ENCODE measurements at regions not wholly inside any gene's neighbourhood (a gene's known extent, or its start where the extent isn't known, plus 50 kb on each side); places are given as distances from the start of the nearest gene placed in this dataset.

DNA sequence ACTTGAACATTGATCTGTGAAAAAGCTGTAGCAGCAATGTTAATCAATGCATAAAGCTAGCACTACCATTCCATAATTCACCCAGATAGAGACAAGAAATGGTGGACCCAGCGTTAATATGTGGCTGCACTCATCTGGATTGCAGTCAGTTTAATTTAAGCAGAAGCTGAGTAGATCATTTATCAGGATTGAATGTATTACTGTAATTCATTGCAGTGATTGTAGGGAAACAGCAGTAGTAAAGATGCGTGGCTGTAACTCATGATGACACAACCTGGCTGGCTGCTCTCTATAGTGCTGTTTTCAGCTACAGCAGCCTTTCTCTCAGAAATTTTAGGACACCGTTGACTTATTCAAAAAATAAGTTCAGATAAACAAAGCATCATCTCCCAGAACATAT, 499.5 kb upstream of the SLITRK6 start (continued):
- TF ChIP-seq FOSL2 (IDR thresholded peaks at IDR 0.05) (no peak), FOSL2 (CRISPR knock-in tag; IDR thresholded peaks at IDR 0.05) (no peak), ZSCAN20 (CRISPR knock-in tag; IDR thresholded peaks at IDR 0.05) (no peak), FOSB (CRISPR knock-in tag; IDR thresholded peaks at IDR 0.05) (no peak)
- TF ChIP-seq, protein P1, sequence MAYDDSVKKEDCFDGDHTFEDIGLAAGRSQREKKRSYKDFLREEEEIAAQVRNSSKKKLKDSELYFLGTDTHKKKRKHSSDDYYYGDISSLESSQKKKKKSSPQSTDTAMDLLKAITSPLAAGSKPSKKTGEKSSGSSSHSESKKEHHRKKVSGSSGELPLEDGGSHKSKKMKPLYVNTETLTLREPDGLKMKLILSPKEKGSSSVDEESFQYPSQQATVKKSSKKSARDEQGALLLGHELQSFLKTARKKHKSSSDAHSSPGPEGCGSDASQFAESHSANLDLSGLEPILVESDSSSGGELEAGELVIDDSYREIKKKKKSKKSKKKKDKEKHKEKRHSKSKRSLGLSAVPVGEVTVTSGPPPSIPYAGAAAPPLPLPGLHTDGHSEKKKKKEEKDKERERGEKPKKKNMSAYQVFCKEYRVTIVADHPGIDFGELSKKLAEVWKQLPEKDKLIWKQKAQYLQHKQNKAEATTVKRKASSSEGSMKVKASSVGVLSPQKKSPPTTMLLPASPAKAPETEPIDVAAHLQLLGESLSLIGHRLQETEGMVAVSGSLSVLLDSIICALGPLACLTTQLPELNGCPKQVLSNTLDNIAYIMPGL (CRISPR knock-in tag; IDR thresholded peaks at IDR 0.05; ENCODE audit: borderline replicate concordance), result no peak
- TF ChIP-seq, protein P2, sequence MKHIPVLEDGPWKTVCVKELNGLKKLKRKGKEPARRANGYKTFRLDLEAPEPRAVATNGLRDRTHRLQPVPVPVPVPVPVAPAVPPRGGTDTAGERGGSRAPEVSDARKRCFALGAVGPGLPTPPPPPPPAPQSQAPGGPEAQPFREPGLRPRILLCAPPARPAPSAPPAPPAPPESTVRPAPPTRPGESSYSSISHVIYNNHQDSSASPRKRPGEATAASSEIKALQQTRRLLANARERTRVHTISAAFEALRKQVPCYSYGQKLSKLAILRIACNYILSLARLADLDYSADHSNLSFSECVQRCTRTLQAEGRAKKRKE (CRISPR knock-in tag; IDR thresholded peaks at IDR 0.05; ENCODE audit: low read depth), result no peak

GRCh38 chr13:86299128-86299527, 499.9 kb upstream of the SLITRK6 start:
- H3K27ac ChIP-seq, result no peak overlapping the region
- H3K4me1 ChIP-seq, result no peaks in the 10 kb centered on the region
- no peaks in the 10 kb centered on the region for H3K9me3 ChIP-seq
- FAIRE-seq (no peak), ATAC-seq (no peak), DNase-seq (ENCODE audit: low read depth in 1 of 2, low spot score in 1 of 2) (no peak)
- ChIA-PET CTCF (no interaction called here), POLR2A (no interaction called here)
- H3K4me3 ChIP-seq, result no peak overlapping the region
- no peak for TF ChIP-seq ZNF302 (CRISPR knock-in tag; IDR thresholded peaks at IDR 0.05)
- TF ChIP-seq, protein P3, sequence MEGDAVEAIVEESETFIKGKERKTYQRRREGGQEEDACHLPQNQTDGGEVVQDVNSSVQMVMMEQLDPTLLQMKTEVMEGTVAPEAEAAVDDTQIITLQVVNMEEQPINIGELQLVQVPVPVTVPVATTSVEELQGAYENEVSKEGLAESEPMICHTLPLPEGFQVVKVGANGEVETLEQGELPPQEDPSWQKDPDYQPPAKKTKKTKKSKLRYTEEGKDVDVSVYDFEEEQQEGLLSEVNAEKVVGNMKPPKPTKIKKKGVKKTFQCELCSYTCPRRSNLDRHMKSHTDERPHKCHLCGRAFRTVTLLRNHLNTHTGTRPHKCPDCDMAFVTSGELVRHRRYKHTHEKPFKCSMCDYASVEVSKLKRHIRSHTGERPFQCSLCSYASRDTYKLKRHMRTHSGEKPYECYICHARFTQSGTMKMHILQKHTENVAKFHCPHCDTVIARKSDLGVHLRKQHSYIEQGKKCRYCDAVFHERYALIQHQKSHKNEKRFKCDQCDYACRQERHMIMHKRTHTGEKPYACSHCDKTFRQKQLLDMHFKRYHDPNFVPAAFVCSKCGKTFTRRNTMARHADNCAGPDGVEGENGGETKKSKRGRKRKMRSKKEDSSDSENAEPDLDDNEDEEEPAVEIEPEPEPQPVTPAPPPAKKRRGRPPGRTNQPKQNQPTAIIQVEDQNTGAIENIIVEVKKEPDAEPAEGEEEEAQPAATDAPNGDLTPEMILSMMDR (IDR thresholded peaks at IDR 0.05), result no peak
- TF ChIP-seq KDM5A (IDR thresholded peaks at IDR 0.05), result no peak
- TF ChIP-seq, protein P4, sequence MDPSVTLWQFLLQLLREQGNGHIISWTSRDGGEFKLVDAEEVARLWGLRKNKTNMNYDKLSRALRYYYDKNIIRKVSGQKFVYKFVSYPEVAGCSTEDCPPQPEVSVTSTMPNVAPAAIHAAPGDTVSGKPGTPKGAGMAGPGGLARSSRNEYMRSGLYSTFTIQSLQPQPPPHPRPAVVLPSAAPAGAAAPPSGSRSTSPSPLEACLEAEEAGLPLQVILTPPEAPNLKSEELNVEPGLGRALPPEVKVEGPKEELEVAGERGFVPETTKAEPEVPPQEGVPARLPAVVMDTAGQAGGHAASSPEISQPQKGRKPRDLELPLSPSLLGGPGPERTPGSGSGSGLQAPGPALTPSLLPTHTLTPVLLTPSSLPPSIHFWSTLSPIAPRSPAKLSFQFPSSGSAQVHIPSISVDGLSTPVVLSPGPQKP (IDR thresholded peaks at IDR 0.05; ENCODE audit: low read depth, low read length), result no peak
- TF ChIP-seq CBX8 (IDR thresholded peaks at IDR 0.05), result no peak
- TF ChIP-seq EP300 (IDR thresholded peaks at IDR 0.05), result no peak
- TF ChIP-seq, protein P5, sequence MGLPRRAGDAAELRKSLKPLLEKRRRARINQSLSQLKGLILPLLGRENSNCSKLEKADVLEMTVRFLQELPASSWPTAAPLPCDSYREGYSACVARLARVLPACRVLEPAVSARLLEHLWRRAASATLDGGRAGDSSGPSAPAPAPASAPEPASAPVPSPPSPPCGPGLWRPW (IDR thresholded peaks at IDR 0.05), result no peak
- no peak for TF ChIP-seq POLR2A (IDR thresholded peaks at IDR 0.05; ENCODE audit: low read length)
- TF ChIP-seq HEYL (CRISPR knock-in tag; IDR thresholded peaks at IDR 0.05), result no peak
- TF ChIP-seq JUNB (IDR thresholded peaks at IDR 0.05), result no peak
- no peak for TF ChIP-seq POLR2AphosphoS2 (conservative IDR thresholded peaks at IDR 0.05; ENCODE audit: low read length)
- TF ChIP-seq HOXB5 (CRISPR knock-in tag; IDR thresholded peaks at IDR 0.05), result no peak
- TF ChIP-seq RFX5 (IDR thresholded peaks at IDR 0.05), result no peak
- TF ChIP-seq E2F6 (IDR thresholded peaks at IDR 0.05; ENCODE audit: borderline replicate concordance, low read depth), result no peak
- WGBS (ENCODE audit: missing lambda C conversion rate), result 41% methylated on average over 2 of the region's 2 CpGs
- no peak overlapping the region for H3K4me2 ChIP-seq

DNA sequence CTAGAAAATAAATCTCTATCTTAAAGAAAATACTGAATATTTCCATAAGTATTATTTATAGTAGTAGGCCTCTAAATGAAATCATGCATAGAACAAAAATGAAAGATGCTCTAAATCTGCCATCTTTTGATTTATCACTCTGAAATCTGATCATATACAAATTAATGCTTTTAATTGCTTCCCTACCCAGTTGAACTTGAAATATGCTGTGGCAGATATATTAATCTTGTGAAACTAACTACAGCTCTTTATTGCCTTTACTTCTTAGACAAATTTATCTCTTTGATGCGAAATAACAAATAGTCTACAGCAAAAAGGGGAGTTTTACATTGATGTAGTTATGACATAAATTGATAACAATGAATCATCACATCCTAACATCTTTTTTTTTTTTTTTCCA, 510.7 kb upstream of the SLITRK6 start:
- CTCF ChIA-PET, result no interaction called here
- ATAC-seq (no peak), FAIRE-seq (no peak)
- TF ChIP-seq ZNF302 (CRISPR knock-in tag; IDR thresholded peaks at IDR 0.05) (no peak), TFCP2L1 (CRISPR knock-in tag; IDR thresholded peaks at IDR 0.05) (no peak), TP53 (CRISPR knock-in tag; IDR thresholded peaks at IDR 0.05) (no peak), KDM5A (IDR thresholded peaks at IDR 0.05) (no peak), NFE2L2 (conservative IDR thresholded peaks at IDR 0.05; ENCODE audit: low read length) (no peak), PHF8 (IDR thresholded peaks at IDR 0.05; ENCODE audit: borderline replicate concordance, low read depth) (no peak), NPAS2 (CRISPR knock-in tag; IDR thresholded peaks at IDR 0.05; ENCODE audit: borderline replicate concordance) (no peak), FOSB (CRISPR knock-in tag; IDR thresholded peaks at IDR 0.05) (no peak), FOXS1 (CRISPR knock-in tag; IDR thresholded peaks at IDR 0.05) (no peak), RCOR1 (IDR thresholded peaks at IDR 0.05; ENCODE audit: low read depth, low read length) (no peak), HOXB13 (CRISPR knock-in tag; IDR thresholded peaks at IDR 0.05; ENCODE audit: low read depth) (no peak), GATA3 (IDR thresholded peaks at IDR 0.05; ENCODE audit: borderline replicate concordance) (no peak)
- TF ChIP-seq, protein P1 (CRISPR knock-in tag; IDR thresholded peaks at IDR 0.05; ENCODE audit: borderline replicate concordance), result no peak

More for the DNA sequence above, 510.7 kb upstream of the SLITRK6 start:
- no peak overlapping the region for H3K4me3 ChIP-seq
- no peaks in the 10 kb centered on the region for H3K9me3 ChIP-seq
- no peak overlapping the region for H3K4me2 ChIP-seq
- no peaks in the 10 kb centered on the region for H3K4me1 ChIP-seq
- no peak for DNase-seq (ENCODE audit: low read depth in 1 of 2, low spot score in 1 of 2)
- POLR2A ChIA-PET, result no interaction called here
- WGBS (ENCODE audit: missing lambda C conversion rate), result 39% methylated on average over 1 of the region's 1 CpG
- H3K27ac ChIP-seq, result no peak overlapping the region
